Left ventricle myocardium superior (tissue), 1 donor: ENCODE measurements at regions not wholly inside any gene's neighbourhood (a gene's known extent, or its start where the extent isn't known, plus 50 kb on each side); places are given as distances from the start of the nearest gene placed in this dataset.
"Not testable (repeated sequence)": the region's sequence is repeated elsewhere in the genome, so short reads cannot be mapped to it uniquely, and the experiment has no call there.

Experiments
- ATAC-seq: fragments of 200-7000 bp; cut with Tn5 transposase; one replicate; pipeline ENCODE4 v1.9.1; 2020; ENCODE audit warnings: mild to moderate bottlenecking, moderate library complexity
- DNase-seq: peaks from one replicate; pipeline ENCODE4 v3.0.0-alpha.2; 2020
- intact Hi-C: fragments of 100-400 bp; cut with micrococcal nuclease; formaldehyde crosslinking; loops from one replicate; pipeline ENCODE4 v1.11.0; 2022
- donor health status: DM: no; HTN: yes; CAD: no; lungs with severe emphysema.

DNA sequence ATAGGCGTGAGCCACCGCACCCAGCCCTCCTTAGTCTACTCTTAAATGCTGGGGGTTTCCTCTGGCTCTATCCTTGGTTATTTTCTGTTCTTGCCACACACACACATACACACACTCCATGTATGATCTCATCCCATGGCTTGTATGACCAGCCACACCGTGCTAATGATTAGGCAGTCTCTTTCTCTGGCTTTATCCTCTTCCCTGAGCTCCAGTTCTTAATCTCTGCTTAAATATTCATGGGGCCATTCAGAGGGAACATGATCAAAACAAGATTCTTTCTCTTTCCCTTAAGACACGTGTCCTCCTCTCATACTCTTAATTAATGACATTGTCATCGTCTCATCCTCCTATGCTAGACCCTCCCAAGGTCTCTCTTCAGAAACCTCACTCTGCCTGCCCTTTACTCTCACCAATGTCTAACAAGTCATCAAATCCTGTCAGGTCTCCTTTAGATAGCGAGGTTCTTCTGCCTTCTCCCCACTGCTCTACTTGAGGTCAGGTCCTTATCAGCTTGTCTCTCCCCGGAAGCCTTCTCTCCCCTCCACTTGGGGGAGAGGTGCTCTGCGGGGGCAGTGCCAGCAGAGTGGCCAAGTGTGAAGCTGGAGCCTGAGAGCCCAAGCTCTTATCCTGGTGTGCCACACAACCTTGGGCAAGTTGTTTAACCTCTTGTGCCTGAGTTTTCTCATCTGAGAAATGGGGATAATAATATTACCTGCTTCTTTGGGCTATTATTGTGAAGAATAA is 83.0 kb upstream of the GNG12 start:
- intact Hi-C loops = no loop called here
- no peak for ATAC-seq
- no peak for DNase-seq

DNA sequence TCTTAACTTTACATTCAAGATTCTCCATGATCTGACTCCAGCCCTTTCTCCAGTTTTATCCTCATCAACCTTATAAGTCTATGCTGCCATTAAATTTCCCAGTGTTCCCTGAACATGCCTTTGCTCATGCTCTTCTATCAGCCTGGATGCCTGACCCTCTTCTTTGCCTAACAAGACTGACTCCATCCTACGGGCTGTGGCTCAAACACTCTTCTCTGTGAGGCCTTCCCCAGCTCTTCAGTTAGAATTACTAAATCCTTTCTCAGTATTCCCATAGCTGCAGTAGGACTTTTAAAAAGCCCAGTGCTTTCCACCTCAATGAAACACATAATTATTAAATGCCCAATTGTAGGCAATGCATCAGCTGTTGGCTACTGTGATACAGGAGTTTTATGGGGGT is 76.5 kb upstream of the GNG12 start:
- intact Hi-C loops = no loop called here
- no peak for ATAC-seq

DNA sequence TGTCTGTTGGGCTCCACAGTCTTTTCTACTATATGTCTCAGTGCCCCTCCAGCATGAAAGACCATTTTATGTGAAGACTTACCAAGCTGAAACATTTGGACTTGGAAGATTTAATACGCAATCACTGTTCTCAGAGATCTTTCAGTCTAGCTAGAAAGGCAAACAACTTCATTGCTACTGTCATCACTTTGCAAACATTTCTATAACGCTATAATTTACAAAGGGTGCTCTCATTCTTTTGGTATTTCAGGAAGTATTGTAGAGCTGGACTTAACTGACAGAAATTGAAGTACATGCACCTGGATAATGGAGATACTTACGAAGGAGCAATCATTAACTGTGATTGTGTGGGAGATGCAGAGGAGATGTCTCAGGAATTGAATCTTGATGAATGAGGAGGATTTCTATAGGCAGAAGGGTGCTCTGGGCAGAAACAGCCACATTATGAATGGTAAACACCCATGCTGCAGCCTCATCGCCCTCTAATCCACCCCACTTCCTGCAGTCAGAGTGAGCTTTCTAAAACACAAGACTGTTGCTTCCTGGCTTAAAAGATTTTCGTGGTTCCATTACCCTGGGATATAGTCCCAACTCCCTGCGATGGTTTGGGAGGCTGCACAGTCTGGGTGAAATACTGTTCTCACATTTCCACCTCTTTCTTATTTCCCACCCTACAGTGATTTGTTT is 75.1 kb upstream of the GNG12 start:
- no peak for DNase-seq

More for the DNA sequence above, 76.5 kb upstream of the GNG12 start:
- DNase-seq = no peak

DNA sequence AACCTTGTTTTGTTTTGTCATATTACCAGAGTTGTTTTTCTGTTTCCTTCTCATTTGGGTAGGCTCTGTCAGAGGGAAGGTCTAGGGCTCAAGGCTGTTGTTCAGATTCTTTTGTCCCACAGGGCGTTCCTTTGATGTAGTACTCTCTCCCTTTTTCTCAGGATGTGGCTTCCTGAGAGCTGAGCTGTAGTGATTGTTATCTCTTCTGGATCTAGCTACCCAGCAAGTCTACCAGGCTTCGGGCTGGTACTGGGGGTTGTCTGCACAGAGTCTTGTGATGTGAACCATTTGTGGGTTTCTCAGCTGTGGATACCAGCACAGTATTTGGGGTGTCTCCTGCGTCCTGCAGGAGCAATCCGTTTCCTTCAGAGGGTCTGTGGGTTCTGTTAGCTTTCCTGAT is 74.2 kb upstream of the GNG12 start:
- intact Hi-C loops, ATAC-seq, DNase-seq: not testable (repeated sequence)

More for the DNA sequence above, 75.1 kb upstream of the GNG12 start:
- no peak for ATAC-seq
- intact Hi-C loops = no loop called here

DNA sequence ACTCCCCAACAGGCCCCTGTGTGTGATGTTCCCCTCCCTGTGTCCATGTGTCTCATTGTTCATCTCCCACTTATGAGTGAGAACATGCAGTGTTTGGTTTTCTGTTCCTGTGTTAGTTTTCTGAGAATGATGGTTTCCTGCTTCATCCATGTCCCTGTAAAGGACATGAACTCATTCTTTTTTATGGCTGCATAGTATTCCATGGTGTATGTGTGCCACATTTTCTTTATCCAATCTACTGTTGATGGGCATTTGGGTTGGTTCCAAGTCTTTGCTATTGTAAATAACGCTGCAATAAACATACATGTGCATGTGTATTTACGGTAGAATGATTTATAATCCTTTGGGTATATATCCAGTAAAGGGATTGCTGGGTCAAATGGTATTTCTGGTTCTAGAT is 72.7 kb upstream of the GNG12 start:
- intact Hi-C loops, ATAC-seq, DNase-seq: not testable (repeated sequence)

DNA sequence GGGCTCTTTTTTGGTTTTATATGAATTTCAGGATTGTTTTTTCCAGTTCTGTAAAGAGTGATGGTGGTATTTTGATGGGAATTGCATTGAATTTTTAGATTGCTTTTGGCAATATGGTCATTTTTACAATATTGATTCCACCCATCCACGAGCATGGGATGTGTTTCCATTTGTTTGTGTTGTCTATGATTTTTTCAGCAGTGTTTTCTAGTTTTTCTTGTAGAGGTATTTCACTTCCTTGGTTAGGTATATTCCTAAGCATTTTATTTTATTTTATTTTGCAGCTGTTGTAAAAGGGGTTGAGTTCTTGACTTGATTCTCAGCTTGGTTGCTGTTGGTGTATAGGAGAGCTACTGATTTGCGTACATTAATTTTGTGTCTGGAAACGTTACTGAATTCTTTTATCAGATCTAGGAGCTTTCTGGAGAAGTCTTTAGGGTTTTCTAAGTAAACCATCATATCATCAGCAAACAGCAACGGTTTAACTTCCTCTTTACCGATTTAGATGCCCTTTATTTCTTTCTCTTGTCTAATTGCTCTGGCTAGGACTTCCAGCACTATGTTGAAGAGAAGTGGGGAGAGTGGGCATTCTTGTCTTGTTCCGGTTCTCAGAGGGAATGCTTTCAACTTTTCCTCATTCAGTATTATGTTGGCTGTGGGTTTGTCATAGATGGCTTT is 69.4 kb upstream of the GNG12 start:
- intact Hi-C loops, ATAC-seq, DNase-seq: not testable (repeated sequence)

DNA sequence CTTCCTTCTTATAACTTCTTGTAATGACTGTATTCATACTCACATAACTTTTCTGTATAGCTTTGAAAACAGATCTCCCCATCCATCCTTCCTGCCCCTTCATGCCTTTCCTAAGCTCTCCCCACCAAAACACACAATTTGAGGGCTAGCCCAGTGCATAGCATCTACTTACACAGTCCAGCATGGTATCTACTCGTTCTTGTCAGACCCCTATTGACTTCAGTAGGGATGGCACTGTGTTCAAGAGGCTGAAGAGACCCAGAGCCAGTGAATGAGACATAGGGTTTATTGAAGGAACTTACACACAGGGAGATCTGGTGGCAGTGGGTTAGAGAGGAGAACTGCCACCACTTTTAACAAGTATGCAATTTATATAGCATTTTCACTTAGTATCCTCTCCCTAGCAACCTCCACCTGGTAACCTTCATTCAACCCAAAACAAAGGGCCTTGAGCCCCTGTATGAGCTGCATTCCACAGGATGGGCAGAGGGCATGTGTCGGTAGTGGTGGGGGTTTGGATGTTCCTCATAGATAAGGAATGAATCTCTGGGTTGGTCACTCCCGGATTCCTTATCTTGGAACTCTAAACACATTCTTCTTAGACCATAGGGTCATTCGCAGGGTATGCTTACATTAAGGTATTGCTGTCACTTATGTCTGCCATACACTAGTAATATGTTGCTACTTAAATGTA is 64.9 kb upstream of the GNG12 start:
- ATAC-seq (no peak), DNase-seq (no peak)

DNA sequence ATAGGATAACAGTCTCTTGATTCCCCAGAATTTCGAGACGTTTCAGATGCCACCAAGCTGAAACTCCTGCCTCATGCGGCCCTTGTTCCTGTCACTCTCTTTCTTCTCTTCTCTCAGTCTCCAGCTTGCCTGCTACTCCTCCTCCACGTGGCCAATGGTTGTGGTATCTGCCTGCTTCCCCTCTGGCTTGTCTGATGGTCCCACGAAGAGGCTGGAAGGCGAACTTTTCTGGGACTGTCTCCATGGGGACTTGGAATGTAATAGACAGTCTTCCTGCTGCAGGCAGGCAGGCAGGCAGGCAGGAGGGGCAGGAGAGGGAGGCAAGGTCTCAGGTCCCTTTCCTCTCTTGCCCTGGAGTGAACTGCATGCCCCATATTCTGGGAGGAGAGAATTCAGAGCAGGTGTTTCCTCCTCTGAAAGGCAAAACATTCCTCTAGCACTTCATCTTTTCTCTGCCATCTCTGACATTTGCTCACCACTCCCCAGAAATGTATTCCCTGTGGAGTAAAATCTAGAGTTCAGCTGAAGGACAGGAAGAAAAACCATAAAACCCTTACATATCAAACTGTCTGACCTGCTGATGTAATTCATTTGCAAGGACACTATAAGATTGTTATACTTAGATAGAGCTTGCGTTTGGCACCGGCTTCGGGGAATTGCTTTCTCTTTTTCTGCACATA is 64.1 kb upstream of the GNG12 start:
- DNase-seq = no peak
- ATAC-seq = no peak
- intact Hi-C loops = no loop called here

More for the DNA sequence above, 64.9 kb upstream of the GNG12 start:
- intact Hi-C loops = no loop called here

DNA sequence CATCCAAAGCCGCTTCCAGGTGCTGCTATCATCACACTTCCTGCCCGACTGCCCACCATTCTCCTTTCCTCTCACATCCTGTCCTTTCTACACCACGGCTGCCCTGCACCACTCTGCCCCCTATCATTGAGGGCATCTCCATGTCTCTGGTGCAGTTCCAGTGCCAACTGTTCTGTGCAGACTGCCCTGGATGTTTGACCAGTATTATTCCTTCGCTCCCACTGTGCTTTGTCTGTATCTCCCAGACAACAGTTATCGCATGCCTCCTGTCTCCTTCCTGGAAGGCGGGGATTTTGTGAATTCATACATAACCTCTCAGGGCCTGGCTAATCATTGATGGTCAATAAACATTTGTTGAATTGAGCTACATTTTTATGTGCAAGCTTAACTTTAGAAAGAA is 63.6 kb upstream of the GNG12 start:
- ATAC-seq (no peak), DNase-seq (no peak)
- intact Hi-C loops = no loop called here

DNA sequence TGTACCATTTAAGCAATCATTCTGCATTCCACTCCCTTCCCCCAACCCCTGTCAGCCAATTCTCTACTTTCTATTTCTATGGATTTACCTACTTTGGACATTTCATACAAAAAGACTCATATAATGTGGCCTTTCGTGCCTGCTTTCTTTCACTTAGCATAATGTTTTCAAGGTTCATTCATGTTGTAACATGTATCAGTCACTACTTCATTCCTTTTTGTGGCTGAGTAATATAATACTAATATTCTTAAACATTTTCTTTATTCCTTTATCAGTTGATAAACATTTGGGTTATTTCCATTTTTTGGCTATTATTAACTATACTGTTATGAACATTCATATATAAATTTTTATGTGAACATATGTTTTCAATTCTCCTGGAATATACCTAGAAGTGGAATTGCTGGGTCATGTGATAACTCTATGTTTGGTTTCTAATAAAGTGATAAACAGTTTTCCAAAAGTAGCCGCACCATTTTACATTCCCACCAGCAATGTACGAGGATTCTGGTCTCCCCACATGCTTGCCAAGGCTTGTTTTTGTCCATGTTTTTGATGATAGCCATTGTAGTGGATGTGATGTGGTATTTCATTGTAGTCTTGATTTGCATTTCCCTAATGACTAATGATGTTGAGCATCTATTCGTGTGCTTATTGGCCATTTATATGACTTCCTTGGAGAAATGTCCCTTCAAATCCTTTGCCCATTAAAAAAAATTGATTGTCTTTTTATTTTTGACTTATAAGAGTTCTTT is 61.9 kb upstream of the GNG12 start:
- DNase-seq = no peak
- intact Hi-C loops = no loop called here
- ATAC-seq = no peak

DNA sequence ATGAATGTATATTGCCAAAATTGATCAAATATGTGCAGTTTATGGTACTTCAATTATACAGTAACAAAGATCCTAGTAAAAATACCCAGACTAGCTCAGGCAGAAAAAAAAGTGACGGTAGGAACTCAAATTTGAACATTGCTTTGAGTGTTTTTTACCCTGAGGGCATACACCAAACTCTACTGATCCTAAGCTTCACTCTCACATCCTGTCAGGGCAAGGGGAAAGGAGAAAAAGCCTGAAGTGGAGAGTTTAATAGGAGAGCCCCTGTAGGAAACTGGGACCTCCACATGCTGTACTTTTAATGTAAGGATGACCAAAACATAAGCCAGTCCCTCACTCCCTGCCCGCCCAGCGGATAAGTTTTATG is 59.8 kb upstream of the GNG12 start:
- no peak for DNase-seq
- no peak for ATAC-seq
- intact Hi-C loops = no loop called here

DNA sequence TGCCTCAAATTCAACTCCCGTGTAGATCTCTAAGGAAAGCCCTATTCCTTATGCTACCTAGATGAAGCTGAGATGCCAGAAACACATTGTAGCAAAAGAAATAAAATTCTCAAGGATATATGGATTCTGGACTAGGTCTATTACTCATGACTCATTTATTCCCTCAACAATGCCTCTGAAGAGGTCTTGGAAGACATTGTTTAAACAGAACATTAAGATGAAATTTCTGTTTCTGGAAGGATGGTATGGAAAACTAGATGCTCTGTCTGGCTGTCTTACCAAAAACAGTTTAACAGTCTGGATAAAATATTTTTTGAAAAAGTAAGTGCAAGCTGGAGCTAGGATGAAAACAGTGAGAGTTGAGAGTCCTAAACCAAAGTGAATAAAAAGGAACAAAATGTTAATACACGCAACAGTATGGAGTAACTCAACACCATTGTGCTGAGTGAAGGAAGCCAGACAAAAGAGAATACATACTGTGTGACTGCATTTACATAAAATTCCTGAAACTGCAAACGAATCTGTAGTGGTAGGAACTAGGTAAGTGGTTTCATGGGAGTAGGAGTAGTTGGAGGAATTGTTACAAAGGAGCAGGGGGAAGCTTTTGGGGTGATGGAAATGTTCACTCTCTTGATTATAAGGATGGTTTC is 59.3 kb upstream of the GNG12 start:
- intact Hi-C loops = no loop called here
- DNase-seq = no peak
- ATAC-seq = no peak

DNA sequence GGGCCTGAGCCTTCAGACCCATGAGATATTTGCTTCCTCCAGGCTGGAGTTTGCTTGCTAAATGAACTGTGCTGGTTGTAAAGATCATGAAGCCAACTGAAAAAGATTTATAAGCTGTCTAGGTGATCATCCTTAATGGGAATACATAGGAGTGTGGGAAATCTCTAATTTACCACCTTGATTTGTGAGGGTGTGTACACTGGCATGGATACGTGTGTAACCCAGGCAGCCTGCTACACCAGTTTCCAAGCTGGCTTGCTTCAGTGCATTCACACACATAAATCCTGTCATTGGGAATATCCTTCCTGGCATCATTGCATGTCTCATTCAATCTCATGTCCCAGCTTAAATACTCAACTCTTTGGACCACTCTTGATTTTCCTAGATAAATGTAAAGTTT is 57.6 kb upstream of the GNG12 start:
- DNase-seq (no peak), ATAC-seq (no peak)
- intact Hi-C loops = no loop called here

DNA sequence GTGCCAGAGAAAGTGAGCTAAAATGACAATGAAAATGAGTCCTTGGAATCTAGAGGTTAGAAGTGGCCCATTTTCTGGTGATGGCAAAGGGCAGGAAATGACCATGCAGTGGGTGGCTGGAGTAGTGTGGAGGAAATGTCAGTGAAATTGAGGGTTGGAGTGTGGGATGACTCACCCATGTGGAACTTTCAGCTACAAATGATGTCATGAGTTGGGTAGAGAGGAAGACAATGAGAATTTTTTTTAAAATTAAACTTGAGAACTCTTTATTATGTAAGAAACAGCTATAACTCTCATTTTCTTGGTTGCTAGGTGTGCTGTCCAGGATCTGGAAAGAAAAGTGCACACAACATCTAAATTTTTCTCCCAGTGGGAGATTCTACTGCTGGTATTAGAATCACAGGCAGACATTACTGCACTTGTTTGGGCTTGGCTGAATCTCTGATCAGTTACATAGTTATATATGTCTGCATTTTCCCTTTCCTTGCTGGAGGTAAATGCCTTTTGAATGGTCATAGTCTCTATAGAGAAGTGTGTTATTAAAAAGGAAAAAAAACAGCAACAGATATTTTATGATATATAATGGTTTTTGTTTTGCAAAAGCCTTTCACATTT is 56.8 kb upstream of the GNG12 start:
- intact Hi-C loops = no loop called here
- DNase-seq (no peak), ATAC-seq (no peak)

DNA sequence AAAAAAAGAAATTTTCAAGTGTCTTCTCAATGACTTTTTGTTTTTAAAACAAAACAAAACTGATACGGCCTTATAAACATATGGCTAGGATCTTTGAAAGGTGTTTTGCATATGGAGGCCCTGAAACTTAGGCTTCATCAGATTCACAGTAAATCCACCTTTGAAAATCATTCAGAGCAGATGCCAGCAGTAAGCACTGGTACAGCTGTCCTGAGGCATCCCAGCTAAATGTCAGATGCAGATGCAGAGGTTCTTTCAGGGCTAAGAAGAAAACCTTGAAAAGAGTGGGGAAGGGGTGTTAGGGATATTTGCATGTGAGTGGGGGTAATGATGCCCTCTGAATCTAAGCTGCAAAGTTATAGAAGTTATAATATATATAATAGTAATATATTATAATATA is 56.2 kb upstream of the GNG12 start:
- DNase-seq (no peak), ATAC-seq (no peak)
- intact Hi-C loops = no loop called here

DNA sequence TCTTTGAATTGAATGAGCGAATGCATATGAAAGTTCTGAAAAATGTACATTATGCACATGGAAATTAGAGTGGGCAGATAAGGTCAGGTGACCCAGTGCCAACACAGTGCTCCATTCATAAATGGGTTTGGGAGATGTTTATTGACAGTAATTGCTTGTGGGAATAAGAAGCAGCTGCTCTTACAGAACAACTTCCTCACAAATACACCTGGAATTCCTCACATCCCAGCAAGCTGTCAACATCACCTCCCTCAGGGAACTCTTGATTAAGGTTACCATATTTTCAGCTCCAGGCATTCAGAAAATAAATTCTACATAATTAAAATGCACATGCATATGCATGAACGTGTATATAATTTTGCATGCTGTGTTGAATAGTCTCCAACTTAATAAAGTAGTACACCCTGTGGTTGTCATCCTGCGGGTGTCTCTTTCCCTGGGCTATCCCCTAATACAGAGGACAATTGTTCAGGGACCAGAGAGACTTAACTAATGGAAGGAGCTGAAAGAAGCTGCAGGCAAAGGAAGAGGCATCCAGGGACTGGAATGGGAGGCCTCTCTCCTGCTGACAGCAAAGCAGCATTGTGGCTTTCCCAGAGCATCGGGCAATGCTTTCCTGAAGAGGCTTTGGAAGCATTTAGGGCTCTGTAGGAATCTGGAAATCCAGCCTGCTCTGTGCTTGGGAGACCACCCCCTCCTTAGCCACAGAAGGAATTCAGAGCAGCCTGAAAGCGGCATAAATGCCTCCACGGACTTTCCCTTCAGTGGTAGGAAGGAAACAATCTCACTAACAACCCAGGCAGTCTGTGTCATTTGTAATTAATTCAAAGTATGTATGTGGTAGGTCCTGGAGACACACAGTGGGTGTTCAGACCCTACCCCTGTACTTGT is 55.2 kb upstream of the GNG12 start:
- intact Hi-C loops = no loop called here
- ATAC-seq = no peak
- DNase-seq = no peak

DNA sequence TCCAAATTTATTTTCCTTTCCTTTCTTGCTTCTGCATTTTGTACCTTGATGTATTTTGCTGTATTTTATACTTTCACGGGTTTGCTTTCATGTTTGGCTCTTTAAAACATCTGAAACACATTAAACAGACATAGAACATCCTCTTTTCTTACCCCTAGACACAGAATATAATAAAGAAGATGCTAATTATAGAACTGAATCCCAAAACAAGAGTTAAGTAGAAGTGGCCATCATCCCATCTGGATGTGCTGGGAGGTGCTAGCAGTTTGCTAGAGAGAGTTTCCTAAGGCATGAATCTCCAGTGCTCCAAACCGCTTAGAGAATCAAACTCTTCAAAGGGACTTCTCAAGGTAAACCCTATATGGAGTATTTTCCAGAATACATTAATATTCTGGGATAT is 53.9 kb upstream of the GNG12 start:
- DNase-seq = no peak
- intact Hi-C loops = no loop called here
- no peak for ATAC-seq
